Progenitor cell of endocrine pancreas (in vitro differentiated cells): ENCODE measurements at regions not wholly inside any gene's neighbourhood (a gene's known extent, or its start where the extent isn't known, plus 50 kb on each side); places are given as distances from the start of the nearest gene placed in this dataset.

Experiments used
- DNase-seq: peaks from one replicate; pipeline ENCODE4 v3.0.0; 2021; ENCODE audit warnings: low spot score; ENCODE audit not compliant: unreplicated experiment
- H3K27ac Mint-ChIP-seq: 2 replicates; pipeline ENCODE4 v1.8.0; 2021; ENCODE audit warnings: mild to moderate bottlenecking, moderate library complexity, mixed read lengths
- H3K27me3 Mint-ChIP-seq: 2 replicates; pipeline ENCODE4 v1.8.0; 2021; ENCODE audit warnings: mixed read lengths
- H3K36me3 Mint-ChIP-seq: 2 replicates; pipeline ENCODE4 v1.8.0; 2022; ENCODE audit warnings: mixed read lengths; ENCODE audit not compliant: insufficient read depth
- H3K4me1 Mint-ChIP-seq: 2 replicates; pipeline ENCODE4 v1.8.0; 2021; ENCODE audit warnings: low read depth, mixed read lengths
- H3K4me3 Mint-ChIP-seq: 2 replicates; pipeline ENCODE4 v1.8.0; 2021; ENCODE audit warnings: low read depth, mild to moderate bottlenecking, moderate library complexity, mixed read lengths
- H3K9me3 Mint-ChIP-seq: 2 replicates; pipeline ENCODE4 v1.8.0; 2021; ENCODE audit warnings: low read depth, mixed read lengths
- TF ChIP-seq, protein P1 (sequence below): fragments of 200-600 bp; sonication (generic); IDR thresholded peaks from one replicate; pipeline ENCODE4 v1.5.0; 2021; ENCODE audit warnings: antibody characterized with exemption, mild to moderate bottlenecking; ENCODE audit not compliant: unreplicated experiment

DNA sequence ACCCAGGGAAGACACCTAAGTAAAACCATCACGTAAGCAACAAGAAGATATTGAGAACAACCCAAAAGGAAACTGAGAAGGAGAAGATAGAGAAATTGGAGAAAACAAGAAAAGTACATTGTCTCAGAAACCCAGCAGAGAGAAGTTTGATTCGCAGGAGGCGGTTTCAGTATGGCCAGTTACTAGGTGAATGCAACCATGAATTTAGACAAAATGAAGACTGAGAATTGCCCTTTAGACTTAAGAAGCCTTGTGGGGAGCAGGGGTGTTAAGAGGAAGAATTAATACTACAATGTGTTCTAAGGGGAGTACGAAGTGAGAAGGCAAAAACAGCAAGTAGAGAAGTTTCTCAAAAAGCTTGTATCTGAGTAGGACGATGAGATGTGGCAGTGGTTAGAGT is 229.3 kb upstream of the NEIL3 start:
- TF ChIP-seq, protein P1, sequence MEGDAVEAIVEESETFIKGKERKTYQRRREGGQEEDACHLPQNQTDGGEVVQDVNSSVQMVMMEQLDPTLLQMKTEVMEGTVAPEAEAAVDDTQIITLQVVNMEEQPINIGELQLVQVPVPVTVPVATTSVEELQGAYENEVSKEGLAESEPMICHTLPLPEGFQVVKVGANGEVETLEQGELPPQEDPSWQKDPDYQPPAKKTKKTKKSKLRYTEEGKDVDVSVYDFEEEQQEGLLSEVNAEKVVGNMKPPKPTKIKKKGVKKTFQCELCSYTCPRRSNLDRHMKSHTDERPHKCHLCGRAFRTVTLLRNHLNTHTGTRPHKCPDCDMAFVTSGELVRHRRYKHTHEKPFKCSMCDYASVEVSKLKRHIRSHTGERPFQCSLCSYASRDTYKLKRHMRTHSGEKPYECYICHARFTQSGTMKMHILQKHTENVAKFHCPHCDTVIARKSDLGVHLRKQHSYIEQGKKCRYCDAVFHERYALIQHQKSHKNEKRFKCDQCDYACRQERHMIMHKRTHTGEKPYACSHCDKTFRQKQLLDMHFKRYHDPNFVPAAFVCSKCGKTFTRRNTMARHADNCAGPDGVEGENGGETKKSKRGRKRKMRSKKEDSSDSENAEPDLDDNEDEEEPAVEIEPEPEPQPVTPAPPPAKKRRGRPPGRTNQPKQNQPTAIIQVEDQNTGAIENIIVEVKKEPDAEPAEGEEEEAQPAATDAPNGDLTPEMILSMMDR: no peak
- Mint-ChIP-seq H3K9me3 (no peaks in the 10 kb centered on the region), H3K4me3 (no peak overlapping the region), H3K4me1 (no peaks in the 10 kb centered on the region), H3K27me3 (no peaks in the 10 kb centered on the region), H3K27ac (no peak overlapping the region), H3K36me3 (no peaks in the 10 kb centered on the region)
- DNase-seq: no peak

DNA sequence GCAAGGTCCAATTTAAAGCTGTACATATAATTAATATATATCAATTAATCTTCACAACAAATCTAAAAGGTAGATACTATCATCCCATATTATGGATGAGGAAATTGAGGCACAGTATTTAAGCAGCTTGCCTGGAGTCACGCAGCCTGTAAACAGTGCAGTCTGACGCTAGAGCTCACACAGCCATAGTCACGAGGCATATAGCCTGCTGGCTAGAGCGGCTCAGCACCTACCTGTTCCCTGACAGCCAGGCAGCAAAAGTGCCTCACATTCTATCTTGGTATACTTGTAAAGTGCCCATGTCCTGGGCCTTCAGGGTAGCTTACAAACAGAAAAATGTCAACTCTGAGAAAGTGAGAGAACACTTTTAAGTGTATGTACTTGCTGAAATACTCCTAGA is 222.6 kb upstream of the NEIL3 start:
- TF ChIP-seq, protein P1: no peak
- H3K27ac Mint-ChIP-seq: no peak overlapping the region
- no peak overlapping the region for H3K4me3 Mint-ChIP-seq
- no peaks in the 10 kb centered on the region for H3K4me1 Mint-ChIP-seq
- no peaks in the 10 kb centered on the region for H3K36me3 Mint-ChIP-seq
- H3K27me3 Mint-ChIP-seq: no peaks in the 10 kb centered on the region
- H3K9me3 Mint-ChIP-seq: no peaks in the 10 kb centered on the region
- no peak for DNase-seq

DNA sequence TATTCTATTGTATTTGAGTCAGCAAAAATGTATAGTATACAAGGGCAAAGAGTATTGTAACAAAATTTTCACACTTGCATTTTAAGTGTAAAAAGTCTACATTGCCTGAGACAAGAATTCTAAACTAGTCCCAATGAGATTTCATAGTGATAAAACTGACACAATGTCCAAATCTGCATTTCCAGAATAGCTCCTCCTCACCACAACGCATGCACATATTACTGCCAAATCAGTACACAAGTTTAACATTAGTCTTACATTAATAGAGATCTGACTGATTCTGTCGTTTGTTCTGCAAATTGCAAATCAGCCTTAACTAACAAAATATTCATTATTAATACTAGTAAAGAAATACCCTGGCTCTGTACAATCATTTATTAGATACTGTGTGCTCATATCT is 222.2 kb upstream of the NEIL3 start:
- H3K4me3 Mint-ChIP-seq: no peak overlapping the region
- no peaks in the 10 kb centered on the region for H3K9me3 Mint-ChIP-seq
- H3K27me3 Mint-ChIP-seq: no peaks in the 10 kb centered on the region
- H3K36me3 Mint-ChIP-seq: no peaks in the 10 kb centered on the region
- no peak for DNase-seq
- TF ChIP-seq, protein P1: no peak
- H3K27ac Mint-ChIP-seq: no peak overlapping the region
- no peaks in the 10 kb centered on the region for H3K4me1 Mint-ChIP-seq

- H3K36me3 Mint-ChIP-seq: no peaks in the 10 kb centered on the region
- H3K9me3 Mint-ChIP-seq: no peaks in the 10 kb centered on the region
- no peak for DNase-seq
- no peaks in the 10 kb centered on the region for H3K27me3 Mint-ChIP-seq
- H3K4me1 Mint-ChIP-seq: no peaks in the 10 kb centered on the region
- TF ChIP-seq, protein P1: no peak
- H3K27ac Mint-ChIP-seq: no peak overlapping the region
- no peak overlapping the region for H3K4me3 Mint-ChIP-seq
These were observed 218.2 kb upstream of the NEIL3 start for GRCh38 chr4:177091515-177091914.

- H3K9me3 Mint-ChIP-seq: no peaks in the 10 kb centered on the region
- TF ChIP-seq, protein P1: no peak
- no peak overlapping the region for H3K27ac Mint-ChIP-seq
- no peaks in the 10 kb centered on the region for H3K36me3 Mint-ChIP-seq
- H3K4me3 Mint-ChIP-seq: no peak overlapping the region
- no peak for DNase-seq
- H3K27me3 Mint-ChIP-seq: no peaks in the 10 kb centered on the region
- no peaks in the 10 kb centered on the region for H3K4me1 Mint-ChIP-seq
These were observed 216.9 kb upstream of the NEIL3 start for GRCh38 chr4:177092807-177093206.
